SK-N-SH (cell line): ENCODE measurements at regions not wholly inside any gene's neighbourhood (a gene's known extent, or its start where the extent isn't known, plus 50 kb on each side); places are given as distances from the start of the nearest gene placed in this dataset.

Experiments used
- CTCF ChIA-PET: fragments of 300-600, 350-600 bp; formaldehyde crosslinking; extraction: SDS; loops from one replicate; lab custom pipeline; 2021; lab: Yijun Ruan, JAX
- POLR2A ChIA-PET: fragments of 350-600 bp; sonication (Branson Sonifier 250); formaldehyde crosslinking; extraction: SDS; loops from one replicate; lab custom pipeline; 2020; ENCODE audit warnings: antibody characterized with exemption, inconsistent platforms; lab: Yijun Ruan, JAX
- DNase-seq: peaks from one replicate; pipeline ENCODE4 v3.0.0; 2012
- H2AFZ ChIP-seq: fragments of 200-600 bp; sonication (generic); 2 replicates; pipeline ENCODE4 v1.8.1; 2016; ENCODE audit warnings: antibody characterized with exemption, mild to moderate bottlenecking, low read depth
- H3F3A ChIP-seq: fragments of 200-600 bp; sonication (generic); replicated peaks from 2 replicates; pipeline ENCODE3; 2016; ENCODE audit warnings: antibody characterized with exemption, mild to moderate bottlenecking; ENCODE audit not compliant: insufficient read depth
- H3K27ac ChIP-seq, 2 experiments: fragments of 200-500 bp in 1 of 2; fragments of 200-600 bp in 1 of 2; sonication (Bioruptor generic) in 1 of 2; sonication (generic), shearing (Covaris generic) in 1 of 2; 2 replicates each; pipeline versions ENCODE4 v1.5.1 to v1.6.1; 2014 to 2016; ENCODE audit warnings: low read depth in 2 of 2, inconsistent platforms in 1 of 2, low read length in 1 of 2, mild to moderate bottlenecking in 1 of 2, mixed read lengths in 1 of 2
- H3K27me3 ChIP-seq: fragments of 200-600 bp; sonication (generic), shearing (Covaris generic); 2 replicates; pipeline ENCODE4 v1.6.1; 2016; ENCODE audit warnings: mixed run types; ENCODE audit not compliant: insufficient read depth
- H3K36me3 ChIP-seq, 2 experiments: fragments of 200-500 bp in 1 of 2; fragments of 200-600 bp in 1 of 2; sonication (Bioruptor generic) in 1 of 2; sonication (generic) in 1 of 2; replicated peaks in 1 of 2; 2 replicates each; pipeline versions ENCODE3 to v1.5.1; 2014 to 2016; ENCODE audit warnings: low read length in 1 of 2, mild to moderate bottlenecking in 1 of 2; ENCODE audit not compliant: insufficient read depth in 2 of 2, control insufficient read depth in 1 of 2
- H3K4me1 ChIP-seq, 2 experiments: fragments of 200-500 bp in 1 of 2; fragments of 200-600 bp in 1 of 2; sonication (Bioruptor generic) in 1 of 2; sonication (generic), shearing (Covaris generic) in 1 of 2; 2 replicates each; pipeline versions ENCODE4 v1.5.1 to v1.6.1; 2014 to 2016; ENCODE audit warnings: low read depth in 1 of 2, low read length in 1 of 2, mixed run types in 1 of 2; ENCODE audit not compliant: insufficient read depth in 2 of 2, control insufficient read depth in 1 of 2
- H3K4me2 ChIP-seq: fragments of 200-600 bp; sonication (generic), shearing (Covaris generic); 2 replicates; pipeline ENCODE4 v1.6.1; 2017; ENCODE audit warnings: mixed run types
- H3K4me3 ChIP-seq, 2 experiments: fragments of 200-500 bp in 1 of 2; fragments of 200-600 bp in 1 of 2; sonication (Bioruptor generic) in 1 of 2; sonication (generic), shearing (Covaris generic) in 1 of 2; 2 replicates each; pipeline versions ENCODE4 v1.5.1 to v1.8.1; 2014 to 2016; ENCODE audit warnings: low read depth in 2 of 2, inconsistent platforms in 1 of 2, low read length in 1 of 2, mild to moderate bottlenecking in 1 of 2, mixed read lengths in 1 of 2, moderate library complexity in 1 of 2
- H3K79me2 ChIP-seq: fragments of 200-600 bp; sonication (generic); 2 replicates; pipeline ENCODE4 v1.8.1; 2017; ENCODE audit warnings: mild to moderate bottlenecking; ENCODE audit not compliant: insufficient read depth
- H3K9ac ChIP-seq: fragments of 200-600 bp; sonication (generic); 2 replicates; pipeline ENCODE4 v1.6.1; 2017; ENCODE audit warnings: mixed run types
- H3K9me2 ChIP-seq: fragments of 200-600 bp; sonication (generic); 2 replicates; pipeline ENCODE4 v1.6.1; 2017; ENCODE audit warnings: mixed run types
- H3K9me3 ChIP-seq: fragments of 200-600 bp; sonication (generic); 2 replicates; pipeline ENCODE4 v1.6.1; 2017; ENCODE audit warnings: mixed run types, mild to moderate bottlenecking, moderate library complexity
- H4K20me1 ChIP-seq: fragments of 200-600 bp; sonication (generic); 2 replicates; pipeline ENCODE4 v1.6.1; 2017; ENCODE audit warnings: mild to moderate bottlenecking, mixed run types; ENCODE audit not compliant: insufficient read depth
- CHD2 ChIP-seq: fragments of 150-350 bp; IDR thresholded peaks from 2 replicates; pipeline ENCODE4 v1.6.1; 2018; ENCODE audit warnings: low read length; ENCODE audit not compliant: partially characterized antibody
- ELF1 ChIP-seq: IDR thresholded peaks from 2 replicates; pipeline ENCODE4 v1.4.0; 2012
- EP300 ChIP-seq, 2 experiments: IDR thresholded peaks; 2 replicates each; pipeline versions ENCODE4 v1.4.0 to v1.6.1; 2012; ENCODE audit warnings: borderline replicate concordance in 1 of 2, low read depth in 1 of 2, low read length in 1 of 2
- FOSL2 ChIP-seq: IDR thresholded peaks from 2 replicates; pipeline ENCODE4 v1.4.0; 2012; ENCODE audit warnings: low read depth, mild to moderate bottlenecking, moderate library complexity, borderline replicate concordance
- FOXM1 ChIP-seq: IDR thresholded peaks from 2 replicates; pipeline ENCODE4 v1.4.0; 2012; ENCODE audit warnings: low read depth, mild to moderate bottlenecking
- GABPA ChIP-seq: IDR thresholded peaks from 2 replicates; pipeline ENCODE4 v1.4.0; 2012; ENCODE audit warnings: low read depth, mild to moderate bottlenecking
- GATA2 ChIP-seq: sonication (generic); formaldehyde crosslinking; IDR thresholded peaks from 2 replicates; pipeline ENCODE4 v1.5.0; 2020; ENCODE audit warnings: mild to moderate bottlenecking, missing genetic modification reagents
- JUND ChIP-seq: IDR thresholded peaks from 2 replicates; pipeline ENCODE4 v1.4.0; 2012
- MEF2A ChIP-seq: IDR thresholded peaks from 2 replicates; pipeline ENCODE4 v1.4.0; 2012; ENCODE audit warnings: low read depth, borderline replicate concordance
- MXI1 ChIP-seq: IDR thresholded peaks from 2 replicates; pipeline ENCODE4 v1.6.1; 2012; ENCODE audit warnings: mild to moderate bottlenecking, low read depth, low read length, improper control_type of control experiment
- PBX3 ChIP-seq: IDR thresholded peaks from 2 replicates; pipeline ENCODE4; 2012
- RCOR1 ChIP-seq: fragments of 150-350 bp; IDR thresholded peaks from 2 replicates; pipeline ENCODE4 v1.6.1; 2017; ENCODE audit warnings: antibody characterized with exemption, low read length
- RFX5 ChIP-seq: IDR thresholded peaks from 2 replicates; pipeline ENCODE4 v1.6.1; 2012; ENCODE audit warnings: mild to moderate bottlenecking, improper control_type of control experiment, low read length
- TAF1 ChIP-seq: IDR thresholded peaks from 2 replicates; pipeline ENCODE4 v1.6.1; 2012; ENCODE audit warnings: low read depth, mild to moderate bottlenecking, low read length, moderate library complexity, borderline replicate concordance
- TEAD4 ChIP-seq: IDR thresholded peaks from 2 replicates; pipeline ENCODE4 v1.4.0; 2012; ENCODE audit warnings: mild to moderate bottlenecking, borderline replicate concordance; ENCODE audit not compliant: insufficient read depth
- USF1 ChIP-seq: IDR thresholded peaks from 2 replicates; pipeline ENCODE4 v1.4.0; 2012; ENCODE audit warnings: low read depth, borderline replicate concordance
- YY1 ChIP-seq: IDR thresholded peaks from 2 replicates; pipeline ENCODE4 v1.4.0; 2012; ENCODE audit warnings: low read depth, mild to moderate bottlenecking
- TF ChIP-seq, protein P1 (sequence below): IDR thresholded peaks from 2 replicates; pipeline ENCODE4 v1.4.0; 2012; ENCODE audit warnings: low read depth, borderline replicate concordance
- TF ChIP-seq, protein P2 (sequence below): IDR thresholded peaks from 2 replicates; pipeline ENCODE4 v1.6.1; 2012; ENCODE audit warnings: mild to moderate bottlenecking, low read depth, low read length, moderate library complexity

- ChIA-PET CTCF (interaction anchor here (1.0 kb wide), 1 partner anchor 14 kb away, joined by 3 read pairs; no protein-coding TSS in a partner anchor), POLR2A (no interaction called here)
- Histone ChIP-seq H3K4me3 (no peak overlapping the region), H3K27me3 (no peaks in the 10 kb centered on the region), H3K27ac (no peak overlapping the region), H3F3A (peaks cover 6% of the 10 kb centered on the region), H3K4me1 (peaks cover 0 to 11% of the 10 kb centered on the region in 2 experiments; a peak in 2 of 4 replicates), H3K9me2 (no peaks in the 10 kb centered on the region), H2AFZ (no peak overlapping the region), H3K9me3 (no peaks in the 10 kb centered on the region), H3K79me2 (no peaks in the 10 kb centered on the region), H3K36me3 (no peaks in the 10 kb centered on the region), H3K4me2 (no peak overlapping the region), H3K9ac (no peak overlapping the region), H4K20me1 (no peaks in the 10 kb centered on the region)
- no peak for TF ChIP-seq GABPA
- TF ChIP-seq GATA2 (CRISPR knock-in tag), result no peak
- TF ChIP-seq ELF1, result no peak
- TF ChIP-seq RCOR1, result no peak
- no peak for TF ChIP-seq RFX5
- TF ChIP-seq PBX3, result no peak
- TF ChIP-seq FOSL2, result no peak
- no peak for TF ChIP-seq MEF2A
- no peak for TF ChIP-seq EP300 (IDR thresholded peaks at IDR 0.05; ENCODE audit: borderline replicate concordance in 1 of 2, low read depth in 1 of 2, low read length in 1 of 2)
- TF ChIP-seq TEAD4, result no peak
- TF ChIP-seq, protein P1, sequence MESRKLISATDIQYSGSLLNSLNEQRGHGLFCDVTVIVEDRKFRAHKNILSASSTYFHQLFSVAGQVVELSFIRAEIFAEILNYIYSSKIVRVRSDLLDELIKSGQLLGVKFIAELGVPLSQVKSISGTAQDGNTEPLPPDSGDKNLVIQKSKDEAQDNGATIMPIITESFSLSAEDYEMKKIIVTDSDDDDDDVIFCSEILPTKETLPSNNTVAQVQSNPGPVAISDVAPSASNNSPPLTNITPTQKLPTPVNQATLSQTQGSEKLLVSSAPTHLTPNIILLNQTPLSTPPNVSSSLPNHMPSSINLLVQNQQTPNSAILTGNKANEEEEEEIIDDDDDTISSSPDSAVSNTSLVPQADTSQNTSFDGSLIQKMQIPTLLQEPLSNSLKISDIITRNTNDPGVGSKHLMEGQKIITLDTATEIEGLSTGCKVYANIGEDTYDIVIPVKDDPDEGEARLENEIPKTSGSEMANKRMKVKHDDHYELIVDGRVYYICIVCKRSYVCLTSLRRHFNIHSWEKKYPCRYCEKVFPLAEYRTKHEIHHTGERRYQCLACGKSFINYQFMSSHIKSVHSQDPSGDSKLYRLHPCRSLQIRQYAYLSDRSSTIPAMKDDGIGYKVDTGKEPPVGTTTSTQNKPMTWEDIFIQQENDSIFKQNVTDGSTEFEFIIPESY, result no peak
- no peak for TF ChIP-seq FOXM1
- no peak for TF ChIP-seq YY1
- no peak for TF ChIP-seq MXI1
- TF ChIP-seq CHD2, result no peak
- DNase-seq, result no peak
These were observed 65.4 kb upstream of the DYNLT3 start for GRCh38 chrX:37912777-37913176.

GRCh38 chrX:37918168-37918567 is 70.8 kb upstream of the DYNLT3 start:
- CTCF ChIA-PET, result interaction anchor here (1.5 to 1.6 kb wide), 2 partner anchors 8 to 13 kb away, joined by 3 to 5 read pairs; no protein-coding TSS in a partner anchor
- H3F3A ChIP-seq, result no peaks in the 10 kb centered on the region

More at GRCh38 chrX:37918168-37918567, 70.8 kb upstream of the DYNLT3 start:
- Histone ChIP-seq H3K4me2 (no peak overlapping the region), H3K9ac (no peak overlapping the region), H3K79me2 (no peaks in the 10 kb centered on the region), H4K20me1 (no peaks in the 10 kb centered on the region), H3K4me1 (no peaks in the 10 kb centered on the region; a peak in 1 of 4 replicates), H3K4me3 (no peak overlapping the region), H2AFZ (no peak overlapping the region), H3K27me3 (no peaks in the 10 kb centered on the region), H3K27ac (no peak overlapping the region), H3K9me2 (no peaks in the 10 kb centered on the region), H3K36me3 (no peaks in the 10 kb centered on the region), H3K9me3 (no peaks in the 10 kb centered on the region)
- TF ChIP-seq, protein P2, sequence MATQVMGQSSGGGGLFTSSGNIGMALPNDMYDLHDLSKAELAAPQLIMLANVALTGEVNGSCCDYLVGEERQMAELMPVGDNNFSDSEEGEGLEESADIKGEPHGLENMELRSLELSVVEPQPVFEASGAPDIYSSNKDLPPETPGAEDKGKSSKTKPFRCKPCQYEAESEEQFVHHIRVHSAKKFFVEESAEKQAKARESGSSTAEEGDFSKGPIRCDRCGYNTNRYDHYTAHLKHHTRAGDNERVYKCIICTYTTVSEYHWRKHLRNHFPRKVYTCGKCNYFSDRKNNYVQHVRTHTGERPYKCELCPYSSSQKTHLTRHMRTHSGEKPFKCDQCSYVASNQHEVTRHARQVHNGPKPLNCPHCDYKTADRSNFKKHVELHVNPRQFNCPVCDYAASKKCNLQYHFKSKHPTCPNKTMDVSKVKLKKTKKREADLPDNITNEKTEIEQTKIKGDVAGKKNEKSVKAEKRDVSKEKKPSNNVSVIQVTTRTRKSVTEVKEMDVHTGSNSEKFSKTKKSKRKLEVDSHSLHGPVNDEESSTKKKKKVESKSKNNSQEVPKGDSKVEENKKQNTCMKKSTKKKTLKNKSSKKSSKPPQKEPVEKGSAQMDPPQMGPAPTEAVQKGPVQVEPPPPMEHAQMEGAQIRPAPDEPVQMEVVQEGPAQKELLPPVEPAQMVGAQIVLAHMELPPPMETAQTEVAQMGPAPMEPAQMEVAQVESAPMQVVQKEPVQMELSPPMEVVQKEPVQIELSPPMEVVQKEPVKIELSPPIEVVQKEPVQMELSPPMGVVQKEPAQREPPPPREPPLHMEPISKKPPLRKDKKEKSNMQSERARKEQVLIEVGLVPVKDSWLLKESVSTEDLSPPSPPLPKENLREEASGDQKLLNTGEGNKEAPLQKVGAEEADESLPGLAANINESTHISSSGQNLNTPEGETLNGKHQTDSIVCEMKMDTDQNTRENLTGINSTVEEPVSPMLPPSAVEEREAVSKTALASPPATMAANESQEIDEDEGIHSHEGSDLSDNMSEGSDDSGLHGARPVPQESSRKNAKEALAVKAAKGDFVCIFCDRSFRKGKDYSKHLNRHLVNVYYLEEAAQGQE, result no peak
- no peak for TF ChIP-seq USF1
- no peak for TF ChIP-seq JUND
- TF ChIP-seq TAF1, result no peak
- no peak for DNase-seq
- POLR2A ChIA-PET, result no interaction called here
